ENCODE measurements at regions not wholly inside any gene's neighbourhood (a gene's known extent, or its start where the extent isn't known, plus 50 kb on each side); places are given as distances from the start of the nearest gene placed in this dataset.

GRCh38 chr12:11460343-11461023 lies 65.1 kb upstream of the PRB2 start:
- peaks cover 1% of the 10 kb centered on the region; the same call in 1 of the 2 replicates for H3K27me3 Mint-ChIP-seq (ENCODE audit: low read depth)
- no peak overlapping the region for H3K4me3 Mint-ChIP-seq
- H3K9ac ChIP-seq (ENCODE audit: extremely low read depth, insufficient read length, low read length) = no peak overlapping the region
- H3K56ac ChIP-seq (ENCODE audit: insufficient read length, low read depth, low read length) = no peak overlapping the region
- peak; percentile 39 for DNase-seq
- no peak overlapping the region for H4K5ac ChIP-seq (ENCODE audit: insufficient read length, low read depth, low read length)
- no peaks in the 10 kb centered on the region for H3K27me3 ChIP-seq (ENCODE audit: insufficient read depth, low read length)
- no peaks in the 10 kb centered on the region for H3K79me2 ChIP-seq (ENCODE audit: insufficient read depth, low read length)
- no peaks in the 10 kb centered on the region for H3K9me3 ChIP-seq (ENCODE audit: control insufficient read depth, low read depth, low read length)
- no peak overlapping the region for H3K23ac ChIP-seq (ENCODE audit: insufficient read length, low read depth, low read length)
- H3K18ac ChIP-seq (ENCODE audit: insufficient read length, low read depth, low read length) = no peak overlapping the region
- H2AFZ ChIP-seq (ENCODE audit: low read length) = no peak overlapping the region
- no peaks in the 10 kb centered on the region for H4K20me1 ChIP-seq (ENCODE audit: control insufficient read depth, insufficient read depth, insufficient read length)
- no peak overlapping the region for H3K4ac ChIP-seq (ENCODE audit: low read depth, low read length)
- no peak overlapping the region for H3T11ph ChIP-seq (ENCODE audit: low read length)
- H2BK120ac ChIP-seq (ENCODE audit: low read depth, low read length, poor library complexity, severe bottlenecking) = no peak overlapping the region
- WGBS (ENCODE audit: extremely low coverage, insufficient read length, low lambda C conversion rate) = no CpG with 5 or more reads among the region's 1 CpG
- no peak overlapping the region for H3K4me2 ChIP-seq (ENCODE audit: insufficient read depth, insufficient read length, low read length)
- H3K27ac ChIP-seq (ENCODE audit: insufficient read length, low read depth, low read length) = no peak overlapping the region
- H2AK5ac ChIP-seq (ENCODE audit: insufficient read length, low read length) = no peak overlapping the region
- H3K79me1 ChIP-seq (ENCODE audit: insufficient read depth, low read depth, low read length, poor library complexity, severe bottlenecking) = no peaks in the 10 kb centered on the region
- H4K91ac ChIP-seq (ENCODE audit: insufficient read length, low read depth, low read length) = no peak overlapping the region
- peaks cover 4 to 5% of the 10 kb centered on the region in 2 experiments; a peak in 3 of 5 replicates for H3K9me3 Mint-ChIP-seq
- peaks cover 8% of the 10 kb centered on the region; the same call in 1 of the 2 replicates for H3K4me1 ChIP-seq (ENCODE audit: insufficient read depth, low read length)
- no peak overlapping the region for H2BK5ac ChIP-seq (ENCODE audit: insufficient read length, low read length)
- peaks cover 23 to 42% of the 10 kb centered on the region in 2 experiments for H3K4me1 Mint-ChIP-seq
- H3K23me2 ChIP-seq (ENCODE audit: insufficient read length, low read depth, low read length, poor library complexity, severe bottlenecking) = no peaks in the 10 kb centered on the region
- H2BK20ac ChIP-seq (ENCODE audit: low read depth, low read length, poor library complexity, severe bottlenecking) = peak overlapping the region; percentile 45
- peak overlapping the region in 1 of 3 experiments; percentile 56; a peak in 2 of 7 replicates for H3K27ac Mint-ChIP-seq
- TF ChIP-seq CTCF (conservative IDR thresholded peaks at IDR 0.05) = no peak
- peaks cover 5 to 8% (median 7%) of the 10 kb centered on the region in 3 experiments; a peak in 6 of 7 replicates for H3K36me3 Mint-ChIP-seq (ENCODE audit: insufficient read depth in 1 of 3, low read depth in 3 of 3)
- no peak overlapping the region for H4K8ac ChIP-seq (replicated peaks; ENCODE audit: insufficient read length, low read depth, low read length)
- no peak overlapping the region for H3K14ac ChIP-seq (ENCODE audit: insufficient read depth, low read length)
- no peak overlapping the region for H2BK15ac ChIP-seq (ENCODE audit: low read depth, low read length)
- H2BK12ac ChIP-seq (ENCODE audit: insufficient read length, low read depth, low read length) = no peak overlapping the region
